ENCODE measurements at regions not wholly inside any gene's neighbourhood (a gene's known extent, or its start where the extent isn't known, plus 50 kb on each side); places are given as distances from the start of the nearest gene placed in this dataset.

GRCh38 chr3:181790561-181790960 is 78.8 kb downstream of the SOX2 start:
- CTCF ChIA-PET = no interaction called here
- H3K9me3 ChIP-seq = no peaks in the 10 kb centered on the region
- no peaks in the 10 kb centered on the region for H3K27me3 ChIP-seq (replicated peaks; ENCODE audit: control insufficient read depth, insufficient read depth, low read length)
- intact Hi-C loops (cut with micrococcal nuclease; ENCODE audit: unreplicated experiment) = no loop called here
- POLR2A ChIA-PET = no interaction called here
- no peaks in the 10 kb centered on the region for H3K4me1 ChIP-seq
- no peaks in the 10 kb centered on the region for H3K36me3 ChIP-seq (ENCODE audit: control insufficient read depth, insufficient read depth, low read length)
- Mint-ChIP-seq H3K27ac (ENCODE audit: unreplicated experiment) (no peak overlapping the region), H3K36me3 (ENCODE audit: insufficient read depth, unreplicated experiment) (no peaks in the 10 kb centered on the region), H3K4me1 (ENCODE audit: low read depth, unreplicated experiment) (no peaks in the 10 kb centered on the region), H3K27me3 (ENCODE audit: insufficient read depth, unreplicated experiment) (no peaks in the 10 kb centered on the region), H3K9me3 (ENCODE audit: unreplicated experiment) (no peaks in the 10 kb centered on the region), H3K4me3 (ENCODE audit: unreplicated experiment) (no peak overlapping the region)
- TF ChIP-seq, protein P1, sequence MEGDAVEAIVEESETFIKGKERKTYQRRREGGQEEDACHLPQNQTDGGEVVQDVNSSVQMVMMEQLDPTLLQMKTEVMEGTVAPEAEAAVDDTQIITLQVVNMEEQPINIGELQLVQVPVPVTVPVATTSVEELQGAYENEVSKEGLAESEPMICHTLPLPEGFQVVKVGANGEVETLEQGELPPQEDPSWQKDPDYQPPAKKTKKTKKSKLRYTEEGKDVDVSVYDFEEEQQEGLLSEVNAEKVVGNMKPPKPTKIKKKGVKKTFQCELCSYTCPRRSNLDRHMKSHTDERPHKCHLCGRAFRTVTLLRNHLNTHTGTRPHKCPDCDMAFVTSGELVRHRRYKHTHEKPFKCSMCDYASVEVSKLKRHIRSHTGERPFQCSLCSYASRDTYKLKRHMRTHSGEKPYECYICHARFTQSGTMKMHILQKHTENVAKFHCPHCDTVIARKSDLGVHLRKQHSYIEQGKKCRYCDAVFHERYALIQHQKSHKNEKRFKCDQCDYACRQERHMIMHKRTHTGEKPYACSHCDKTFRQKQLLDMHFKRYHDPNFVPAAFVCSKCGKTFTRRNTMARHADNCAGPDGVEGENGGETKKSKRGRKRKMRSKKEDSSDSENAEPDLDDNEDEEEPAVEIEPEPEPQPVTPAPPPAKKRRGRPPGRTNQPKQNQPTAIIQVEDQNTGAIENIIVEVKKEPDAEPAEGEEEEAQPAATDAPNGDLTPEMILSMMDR (IDR thresholded peaks at IDR 0.05; ENCODE audit: insufficient read depth in 1 of 2, low read depth in 1 of 2, low read length in 1 of 2, severe bottlenecking in 1 of 2, unreplicated experiment in 1 of 2) = no peak
- DNase-seq = no peak
- no peak overlapping the region for H3K4me3 ChIP-seq (ENCODE audit: low read depth, low read length)
- no TSS peak for BruUV-seq (replicated peaks)

DNA sequence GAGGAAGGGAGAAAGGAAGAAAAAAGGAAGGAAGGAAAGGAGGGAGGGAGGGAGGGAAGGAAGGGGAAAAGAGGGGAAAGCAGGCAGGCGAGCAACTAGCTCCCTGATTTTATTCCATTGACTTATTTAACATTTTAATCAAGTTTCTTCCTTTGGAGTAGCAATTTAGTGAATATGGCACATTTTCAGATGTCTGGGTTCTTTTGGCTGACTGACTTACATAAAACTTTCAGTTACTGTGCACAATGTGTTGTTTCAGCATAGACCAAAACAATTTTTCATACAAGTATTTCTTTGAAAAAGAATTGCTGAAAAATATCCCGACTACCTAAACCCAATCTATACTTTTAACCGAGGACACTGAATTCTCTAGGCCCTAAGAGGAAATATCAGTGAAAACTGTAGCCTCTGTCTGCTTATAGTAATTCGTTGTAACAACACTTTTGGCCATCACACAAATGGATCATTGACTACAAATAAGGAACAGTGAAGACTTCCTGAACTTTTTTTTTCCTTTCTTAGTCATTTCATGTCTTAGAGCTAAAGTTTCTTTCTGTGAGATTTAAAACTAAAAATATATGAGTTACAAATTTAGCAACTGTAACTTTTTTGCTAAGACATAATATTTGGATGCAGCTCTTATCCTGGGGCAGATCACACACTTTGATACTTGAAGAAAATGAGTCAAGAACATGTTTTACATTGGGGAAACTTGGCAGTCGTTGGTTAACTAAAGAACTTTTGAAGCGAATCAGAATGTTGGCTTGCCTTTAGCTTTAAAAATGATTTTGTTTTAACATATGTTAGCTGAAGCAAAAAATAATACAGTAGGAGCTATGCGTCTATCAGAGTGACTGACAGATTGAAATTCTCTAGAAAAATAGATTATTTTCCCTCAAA is 79.6 kb downstream of the SOX2 start:
- H3K4me3 Mint-ChIP-seq (ENCODE audit: unreplicated experiment) = no peak overlapping the region
- H3K36me3 ChIP-seq (ENCODE audit: control insufficient read depth, insufficient read depth, low read length) = no peaks in the 10 kb centered on the region
- H3K27ac Mint-ChIP-seq (ENCODE audit: unreplicated experiment) = no peak overlapping the region
- CTCF ChIA-PET = no interaction called here
- BruUV-seq (replicated peaks) = no TSS peak
- intact Hi-C loops (cut with micrococcal nuclease; ENCODE audit: unreplicated experiment) = no loop called here
- H3K27me3 ChIP-seq (replicated peaks; ENCODE audit: control insufficient read depth, insufficient read depth, low read length) = no peaks in the 10 kb centered on the region
- no peaks in the 10 kb centered on the region for H3K4me1 ChIP-seq
- no peak overlapping the region for H3K4me3 ChIP-seq (ENCODE audit: low read depth, low read length)
- DNase-seq = no peak
- H3K4me1 Mint-ChIP-seq (ENCODE audit: low read depth, unreplicated experiment) = no peaks in the 10 kb centered on the region
- no peaks in the 10 kb centered on the region for H3K27me3 Mint-ChIP-seq (ENCODE audit: insufficient read depth, unreplicated experiment)
- no peaks in the 10 kb centered on the region for H3K9me3 ChIP-seq
- H3K9me3 Mint-ChIP-seq (ENCODE audit: unreplicated experiment) = no peaks in the 10 kb centered on the region
- no peaks in the 10 kb centered on the region for H3K36me3 Mint-ChIP-seq (ENCODE audit: insufficient read depth, unreplicated experiment)
- TF ChIP-seq, protein P1 (IDR thresholded peaks at IDR 0.05; ENCODE audit: insufficient read depth in 1 of 2, low read depth in 1 of 2, low read length in 1 of 2, severe bottlenecking in 1 of 2, unreplicated experiment in 1 of 2) = no peak
- POLR2A ChIA-PET = no interaction called here

GRCh38 chr3:181793006-181793405 is 81.3 kb downstream of the SOX2 start:
- intact Hi-C loops (cut with micrococcal nuclease; ENCODE audit: unreplicated experiment) = no loop called here
- no TSS peak for BruUV-seq (replicated peaks)
- POLR2A ChIA-PET = no interaction called here
- Mint-ChIP-seq H3K4me3 (ENCODE audit: unreplicated experiment) (no peak overlapping the region), H3K36me3 (ENCODE audit: insufficient read depth, unreplicated experiment) (no peaks in the 10 kb centered on the region), H3K27me3 (ENCODE audit: insufficient read depth, unreplicated experiment) (no peaks in the 10 kb centered on the region), H3K27ac (ENCODE audit: unreplicated experiment) (no peak overlapping the region), H3K9me3 (ENCODE audit: unreplicated experiment) (no peaks in the 10 kb centered on the region), H3K4me1 (ENCODE audit: low read depth, unreplicated experiment) (no peaks in the 10 kb centered on the region)
- CTCF ChIA-PET = no interaction called here
- Histone ChIP-seq H3K4me3 (ENCODE audit: low read depth, low read length) (no peak overlapping the region), H3K4me1 (no peaks in the 10 kb centered on the region), H3K27me3 (replicated peaks; ENCODE audit: control insufficient read depth, insufficient read depth, low read length) (no peaks in the 10 kb centered on the region), H3K9me3 (no peaks in the 10 kb centered on the region), H3K36me3 (ENCODE audit: control insufficient read depth, insufficient read depth, low read length) (no peaks in the 10 kb centered on the region)
- DNase-seq = no peak
- TF ChIP-seq, protein P1 (IDR thresholded peaks at IDR 0.05; ENCODE audit: insufficient read depth in 1 of 2, low read depth in 1 of 2, low read length in 1 of 2, severe bottlenecking in 1 of 2, unreplicated experiment in 1 of 2) = no peak
